HG03354 (cell line): ENCODE measurements at regions not wholly inside any gene's neighbourhood (a gene's known extent, or its start where the extent isn't known, plus 50 kb on each side); places are given as distances from the start of the nearest gene placed in this dataset.
"Not testable (repeated sequence)": the region's sequence is repeated elsewhere in the genome, so short reads cannot be mapped to it uniquely, and the experiment has no call there.

ENCODE experiments used
- ATAC-seq: cut with Tn5 transposase; IDR thresholded peaks from one replicate; pipeline ENCODE4 v1.9.1; 2021; ENCODE audit warnings: mild to moderate bottlenecking; ENCODE audit not compliant: unreplicated experiment, poor library complexity, severe bottlenecking

- ATAC-seq = peak; percentile 74
Measured at GRCh38 chr17:30714825-30715622, 109.5 kb downstream of the CRLF3 start.

- not testable (repeated sequence) for ATAC-seq
Measured at GRCh38 chr17:30713805-30714204, 110.7 kb downstream of the CRLF3 start.

DNA sequence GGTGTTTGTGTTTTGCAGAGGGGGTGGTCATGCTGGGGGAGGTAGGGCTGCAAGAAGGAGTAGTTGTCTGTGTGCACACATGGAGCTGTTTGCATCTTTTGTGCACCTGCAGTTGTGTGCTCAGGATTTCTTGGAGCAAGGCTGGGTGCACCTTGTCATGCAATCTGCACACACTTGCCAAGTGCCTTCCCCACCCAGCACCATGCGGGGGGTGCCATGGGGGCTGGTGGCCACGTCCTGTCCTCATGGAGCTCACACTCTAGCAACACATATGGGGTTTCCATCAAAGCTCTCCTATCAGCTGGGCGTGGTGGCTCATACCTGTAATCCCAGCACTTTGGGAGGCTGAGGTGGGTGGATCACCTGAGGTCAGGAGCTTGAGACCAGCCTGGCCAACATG, 111.6 kb downstream of the CRLF3 start:
- not testable (repeated sequence) for ATAC-seq

GRCh38 chr17:30711626-30712507, 112.6 kb downstream of the CRLF3 start:
- ATAC-seq = not testable (repeated sequence)

DNA sequence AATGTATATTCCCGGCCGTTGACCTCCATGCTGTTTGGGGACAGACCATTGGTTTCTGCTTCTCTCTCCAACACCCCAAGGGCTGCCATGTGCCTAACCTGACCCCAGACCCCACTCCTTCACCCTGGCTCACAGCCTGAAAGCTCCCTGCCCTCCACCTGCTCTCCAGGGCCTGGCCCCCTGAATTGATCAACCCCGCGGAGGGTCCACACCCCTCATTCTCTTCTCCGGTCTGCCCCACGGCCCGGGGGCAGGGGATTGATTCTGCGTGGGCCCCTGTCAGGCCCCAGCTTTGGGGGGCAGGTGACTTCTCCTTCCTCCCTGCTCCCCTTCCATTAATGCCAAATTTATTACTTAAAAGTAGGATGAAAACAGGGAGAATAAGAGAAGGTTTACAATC, 113.3 kb downstream of the CRLF3 start:
- not testable (repeated sequence) for ATAC-seq

DNA sequence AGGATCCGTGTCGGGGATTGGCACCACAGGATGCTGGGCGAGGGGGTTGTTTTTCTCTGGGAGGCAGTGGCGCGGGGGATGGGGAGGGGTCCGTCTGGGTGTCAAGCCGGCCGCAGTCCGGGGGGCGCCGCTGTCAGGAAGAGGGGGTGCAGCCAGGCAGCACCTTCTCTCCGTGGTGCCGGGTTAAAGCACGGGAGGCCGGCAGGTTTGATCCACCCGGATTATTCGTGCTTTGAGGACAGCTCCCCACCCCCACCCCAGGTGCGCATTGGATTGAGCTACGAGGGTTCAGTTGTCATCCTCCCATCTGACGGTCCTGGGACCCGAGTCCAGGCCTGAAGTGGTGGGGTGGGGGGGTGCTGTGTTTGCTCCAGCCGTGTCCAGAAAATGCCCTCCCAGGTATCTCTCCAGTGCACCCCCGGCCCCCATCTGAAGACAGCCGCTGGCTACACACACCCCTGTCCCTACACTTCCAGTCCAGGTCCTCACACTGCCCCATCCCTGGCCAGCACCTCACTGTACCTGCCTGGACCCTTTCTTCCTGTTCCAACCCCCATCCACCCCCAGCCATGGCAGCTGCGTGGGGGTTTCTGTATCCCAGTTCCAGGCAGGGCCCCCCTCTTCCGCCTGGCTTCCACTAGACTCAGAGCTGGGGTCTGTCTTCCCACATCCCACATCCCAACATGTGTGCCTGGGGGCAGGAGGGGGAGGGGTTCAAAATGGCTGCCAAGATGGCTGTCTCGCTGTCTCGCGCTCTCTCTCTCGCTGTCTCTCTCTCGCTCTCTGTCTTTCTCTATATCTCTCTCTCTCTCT, 114.0 kb downstream of the CRLF3 start:
- not testable (repeated sequence) for ATAC-seq

DNA sequence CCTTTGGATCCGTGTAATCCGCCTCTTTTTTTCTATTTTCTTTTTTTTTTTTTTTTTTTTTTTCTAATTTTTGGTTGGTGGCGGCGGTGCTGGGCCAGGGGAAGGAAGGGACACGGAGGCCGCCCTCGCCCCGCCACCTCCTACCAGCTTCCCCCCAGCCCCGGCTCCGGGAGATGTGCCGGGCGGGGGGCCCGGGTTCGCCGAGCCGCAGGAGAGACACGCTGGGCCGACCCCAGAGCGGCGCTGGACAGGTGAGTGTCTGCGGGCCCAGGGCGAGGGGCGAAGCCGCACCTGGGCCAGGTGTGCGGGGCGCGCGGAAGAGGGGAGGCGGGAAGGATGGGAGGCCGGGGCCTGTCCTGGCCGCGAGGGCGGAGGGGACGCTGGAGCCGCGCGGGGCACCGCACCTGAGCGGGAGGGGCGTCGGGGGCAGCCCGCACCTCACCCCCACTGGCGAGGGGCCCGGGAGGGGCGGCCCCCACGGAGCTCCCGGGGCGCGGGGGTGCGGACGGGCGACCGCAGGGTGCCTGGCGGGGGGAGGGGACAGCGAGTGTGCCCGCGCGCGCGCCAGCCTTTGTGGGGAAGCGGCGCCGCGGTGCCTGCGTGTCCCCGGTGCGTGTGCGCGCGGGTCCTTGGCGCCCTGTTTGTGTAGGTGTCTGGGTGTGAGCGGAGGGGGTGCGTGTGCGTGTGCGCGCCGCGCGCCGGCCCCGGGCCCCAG, 114.8 kb downstream of the CRLF3 start:
- not testable (repeated sequence) for ATAC-seq

GRCh38 chr17:30709096-30709495, 115.4 kb downstream of the CRLF3 start:
- ATAC-seq = not testable (repeated sequence)

DNA sequence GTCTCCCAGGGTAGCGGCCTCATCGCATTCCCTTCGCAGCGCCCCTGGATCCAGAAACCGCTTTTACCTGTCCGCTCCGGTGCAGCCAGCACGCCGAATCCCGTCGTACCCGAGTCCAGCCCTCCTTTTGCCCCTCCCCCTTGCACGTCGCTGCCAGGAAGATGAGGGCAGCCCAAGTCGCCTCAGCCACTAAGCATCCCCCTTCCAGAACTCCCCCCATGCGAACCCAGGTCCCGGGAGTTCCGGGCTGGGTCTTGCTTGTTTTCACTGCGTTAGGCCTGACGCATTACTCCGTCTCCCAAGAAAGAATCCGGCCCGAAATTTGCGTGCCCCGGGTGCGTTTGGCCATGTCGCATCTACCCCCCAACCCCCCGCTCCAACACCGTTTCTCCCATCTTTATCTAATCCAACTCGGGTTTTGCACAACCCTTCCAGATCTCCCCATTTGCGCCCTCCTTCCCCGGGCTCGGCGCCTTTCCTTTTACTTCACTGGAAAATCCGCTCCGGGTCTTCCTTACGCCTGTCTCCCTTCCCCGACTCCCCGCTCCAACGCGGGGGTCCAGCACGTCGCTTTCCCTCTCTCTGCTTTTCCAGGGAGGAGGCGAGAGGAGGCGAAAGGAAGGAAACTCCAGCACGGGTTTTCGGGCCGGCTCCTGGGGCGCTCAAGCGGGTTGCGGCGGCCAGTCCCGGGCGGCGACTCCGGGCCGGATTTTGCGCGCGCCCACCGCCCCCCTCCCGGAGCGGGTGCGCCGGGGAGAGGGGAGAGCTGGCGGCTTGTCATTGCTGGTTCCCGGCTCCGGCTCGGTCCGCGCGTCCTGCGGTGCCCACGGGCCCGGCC, 116.0 kb downstream of the CRLF3 start:
- not testable (repeated sequence) for ATAC-seq

DNA sequence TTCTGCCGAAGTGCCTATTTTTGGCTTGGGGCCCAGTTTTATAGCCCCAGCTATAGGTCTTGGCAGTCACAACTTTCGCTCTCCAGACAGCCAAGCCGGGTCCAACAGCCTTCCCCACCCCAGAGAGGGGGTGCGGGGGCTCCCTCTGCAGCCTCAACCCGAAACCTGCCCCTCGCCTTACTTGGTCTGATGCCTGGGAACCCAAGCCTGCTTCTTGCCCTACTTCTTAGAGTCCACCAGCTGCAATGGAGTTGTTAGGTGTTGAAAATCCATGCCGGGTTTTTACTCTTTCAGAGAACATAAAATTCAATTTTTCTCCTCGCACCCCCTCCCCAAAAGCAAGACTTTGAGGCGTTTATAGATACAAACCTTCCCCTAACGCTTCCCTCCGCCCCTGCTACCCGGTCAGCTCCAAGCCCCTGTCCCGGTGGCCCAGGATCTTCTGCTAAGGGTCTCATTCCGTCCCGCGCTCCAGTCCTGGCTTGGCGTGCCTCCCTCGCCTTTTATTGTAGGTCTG, 116.7 kb downstream of the CRLF3 start:
- not testable (repeated sequence) for ATAC-seq

DNA sequence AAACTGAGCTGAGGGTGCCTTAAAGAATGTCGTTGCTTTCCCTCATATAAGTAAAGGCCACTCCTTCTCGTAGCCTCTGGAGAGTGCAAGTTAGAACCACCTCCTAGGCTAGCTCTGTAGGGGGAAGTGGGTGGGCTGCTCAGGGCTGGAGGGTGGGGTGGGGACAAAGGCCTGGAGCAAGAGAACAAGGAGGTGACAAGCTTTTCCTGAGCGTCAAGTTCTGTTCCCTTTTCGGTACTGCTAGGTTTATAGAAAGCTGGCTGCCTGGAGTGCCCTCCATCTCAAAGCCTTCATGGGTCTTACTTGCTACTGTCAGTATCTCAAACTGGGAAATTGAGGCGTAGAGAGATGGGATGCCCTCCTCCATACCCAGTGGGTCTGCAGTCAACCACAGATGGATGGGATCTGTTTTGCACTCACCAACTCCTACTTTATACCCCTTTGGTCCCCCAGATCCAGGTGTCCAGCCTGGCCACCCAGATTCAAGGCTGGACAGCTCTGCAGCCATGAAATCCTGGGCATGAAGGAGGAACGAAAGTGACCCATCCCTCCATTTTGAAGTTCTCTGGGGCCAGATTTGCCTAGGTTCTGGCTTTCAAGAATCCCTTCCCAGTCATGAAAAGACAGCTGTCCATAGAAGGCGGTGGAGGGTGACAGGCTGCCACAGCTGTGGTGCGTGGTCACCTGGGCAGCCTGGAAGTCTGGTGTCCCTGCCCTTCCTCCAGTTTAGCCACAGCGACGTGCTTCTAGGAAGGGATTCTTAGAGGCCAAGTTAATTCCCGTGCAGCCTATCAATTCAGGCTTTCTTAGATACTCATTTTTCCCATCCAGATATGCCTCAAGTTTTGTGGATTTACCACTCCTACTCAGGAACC, 117.8 kb downstream of the CRLF3 start:
- not testable (repeated sequence) for ATAC-seq

DNA sequence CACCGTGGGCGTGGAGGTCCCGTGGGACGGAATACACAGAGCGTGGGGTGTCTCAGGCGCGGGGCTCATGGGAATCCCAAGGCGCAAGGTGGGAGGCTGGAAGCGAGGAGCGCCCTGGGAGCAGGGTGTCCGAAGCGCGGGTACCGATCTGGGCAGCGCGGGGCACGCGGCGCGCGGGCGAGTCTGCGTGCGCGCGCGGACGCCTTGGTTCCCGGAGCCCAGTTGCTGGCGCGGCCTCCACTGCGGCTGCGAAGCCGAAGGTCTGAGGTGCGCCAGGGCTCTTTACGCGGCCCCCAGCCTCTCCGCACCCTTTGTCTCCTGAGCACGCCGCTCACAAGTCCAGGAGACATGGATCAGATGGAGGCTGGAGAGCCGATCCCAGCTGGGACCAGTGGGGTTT, 118.5 kb downstream of the CRLF3 start:
- not testable (repeated sequence) for ATAC-seq

DNA sequence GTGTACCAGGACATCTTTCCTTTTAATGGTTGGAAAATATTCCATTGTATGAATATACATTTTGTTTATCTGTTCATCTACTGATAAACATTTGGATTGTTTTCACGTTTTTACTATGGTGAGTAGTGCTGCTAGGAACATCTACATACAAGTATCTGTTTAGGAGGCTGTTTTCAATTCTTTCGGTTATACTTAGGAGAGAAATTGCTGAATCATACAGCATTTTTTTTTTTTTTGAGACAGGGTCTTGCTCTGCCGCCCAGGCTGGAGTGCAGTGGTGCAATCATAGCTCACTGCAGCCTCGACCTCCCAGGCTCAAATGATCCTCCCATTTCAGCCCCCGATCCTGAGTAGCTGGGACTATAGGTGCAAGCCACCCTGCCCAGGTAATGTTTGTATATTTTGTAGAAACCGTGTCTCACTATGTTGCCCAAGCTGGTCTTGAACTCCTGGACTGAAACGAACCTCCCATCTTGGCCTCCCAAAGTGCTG, 122.9 kb downstream of the CRLF3 start:
- ATAC-seq = no peak

GRCh38 chr17:30700833-30701232, 123.7 kb downstream of the CRLF3 start:
- ATAC-seq = not testable (repeated sequence)

GRCh38 chr17:30697619-30698460, 126.7 kb downstream of the CRLF3 start:
- ATAC-seq = peak; percentile 63

DNA sequence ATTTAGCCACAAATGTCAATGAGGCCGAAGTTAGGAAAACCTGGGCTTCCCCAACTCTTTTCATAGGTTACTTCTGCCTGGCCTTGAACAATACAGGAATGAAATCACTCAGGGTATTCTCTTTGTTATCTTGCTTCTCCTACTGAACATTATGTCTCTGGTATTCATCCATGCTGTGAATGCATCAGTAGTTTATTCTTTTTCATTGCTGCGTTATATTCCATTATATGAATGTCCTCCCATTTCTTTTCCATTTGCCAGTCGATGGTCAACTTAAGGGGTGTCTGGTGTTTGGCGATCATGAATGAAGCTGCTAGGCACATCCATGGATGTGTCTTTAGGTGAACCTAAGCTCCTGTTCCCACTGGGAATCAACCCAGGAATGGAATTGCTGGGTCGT, 128.3 kb downstream of the CRLF3 start:
- no peak for ATAC-seq
